Esophagus squamous epithelium (tissue), 5 donors: ENCODE measurements at regions not wholly inside any gene's neighbourhood (a gene's known extent, or its start where the extent isn't known, plus 50 kb on each side); places are given as distances from the start of the nearest gene placed in this dataset.
A peak's percentile ranks its signal among the peaks of the same experiment; 100 is the strongest.
"Not testable (repeated sequence)": the region's sequence is repeated elsewhere in the genome, so short reads cannot be mapped to it uniquely, and the experiment has no call there.

Experiments
- DNase-seq: peaks from one replicate; lab custom pipeline; 2025; lab: John Stamatoyannopoulos, UW
- H3K27ac ChIP-seq, 4 donors: fragments of 200-600 bp; sonication (generic); one replicate each; pipeline ENCODE4 v1.5.1; 2016 to 2019; ENCODE audit warnings: mild to moderate bottlenecking in 1 of 4
- H3K27me3 ChIP-seq, 4 donors: fragments of 200-600 bp; sonication (generic); 1 replicate in 3 of 4; 2 replicates in 1 of 4; pipeline versions ENCODE4 v1.5.1 to v1.6.0; 2017 to 2021; ENCODE audit warnings: antibody characterized with exemption in 1 of 4
- H3K36me3 ChIP-seq, 3 donors: fragments of 200-600 bp; sonication (generic); one replicate each; pipeline ENCODE4 v1.5.1; 2016 to 2019
- H3K4me1 ChIP-seq, 3 donors: fragments of 200-600 bp; sonication (generic); one replicate each; pipeline ENCODE4 v1.5.1; 2017 to 2019
- H3K4me3 ChIP-seq, 4 donors: fragments of 200-600 bp; sonication (generic); 1 replicate in 3 of 4; 2 replicates in 1 of 4; pipeline ENCODE4 v1.5.1; 2016 to 2019; ENCODE audit warnings: mild to moderate bottlenecking in 2 of 4, moderate library complexity in 1 of 4
- H3K9me3 ChIP-seq, 3 donors: fragments of 200-600 bp; sonication (generic); one replicate each; pipeline ENCODE4 v1.5.1; 2016 to 2019
- CTCF ChIP-seq, 6 experiments: fragments of 450-650 bp in 4 of 6; fragments of 200-600 bp in 2 of 6; sonication (generic) in 2 of 6; IDR thresholded peaks; one replicate each; pipeline ENCODE4 v1.5.1; 2016 to 2019; ENCODE audit warnings: antibody characterized with exemption in 6 of 6, mild to moderate bottlenecking in 4 of 6, moderate library complexity in 4 of 6
- POLR2A ChIP-seq, 4 donors: fragments of 450-650 bp; IDR thresholded peaks; one replicate each; pipeline ENCODE4 v1.6.1; 2017; ENCODE audit warnings: antibody characterized with exemption in 4 of 4, mild to moderate bottlenecking in 4 of 4, moderate library complexity in 3 of 4
- WGBS, 2 donors: methylation state at CpG; one replicate each; pipeline ENCODE4 v1.1.5; 2018; 5-methylcytosine and 5-hydroxymethylcytosine counted together
- intact Hi-C: fragments of 100-400 bp; cut with DNase I; formaldehyde crosslinking; loops from one replicate; pipeline ENCODE4 v1.15.0; 2022
- donor health status: DM: yes; HTN: yes; CAD: no.

GRCh38 chr3:197398286-197398878 lies 100.0 kb upstream of the DLG1 start:
- H3K4me1 ChIP-seq, result peaks cover 13 to 49% (median 15%) of the 10 kb centered on the region in 3 donors
- no peak for DNase-seq
- H3K4me3 ChIP-seq, result no peak overlapping the region
- H3K36me3 ChIP-seq, result no peaks in the 10 kb centered on the region
- intact Hi-C loops, result no loop called here
- no peaks in the 10 kb centered on the region for H3K9me3 ChIP-seq
- H3K27me3 ChIP-seq, result no peaks in the 10 kb centered on the region
- H3K27ac ChIP-seq, result peak overlapping the region in 1 of 4 donors; percentile 32
- TF ChIP-seq CTCF (IDR thresholded peaks at IDR 0.05) (no peak), POLR2A (IDR thresholded peaks at IDR 0.05) (no peak)
- 47 to 51% methylated on average over 6 of the region's 6 CpGs for WGBS, 2 donors

- Histone ChIP-seq H3K9me3 (no peaks in the 10 kb centered on the region), H3K4me3 (no peak overlapping the region), H3K4me1 (peaks cover 13 to 52% (median 15%) of the 10 kb centered on the region in 3 donors), H3K27me3 (no peaks in the 10 kb centered on the region), H3K36me3 (no peaks in the 10 kb centered on the region), H3K27ac (peak overlapping the region in 3 of 4 donors; percentile 49 to 93 (median 68))
- TF ChIP-seq CTCF (IDR thresholded peaks at IDR 0.05) (peak in 3 of 6 experiments; percentile 4 to 52 (median 13)), POLR2A (IDR thresholded peaks at IDR 0.05) (no peak)
- DNase-seq, result no peak
- intact Hi-C loops, result no loop called here
- 48 to 60% methylated on average over 9 of the region's 9 CpGs for WGBS, 2 donors
Observed at GRCh38 chr3:197397838-197398237, 99.4 kb upstream of the DLG1 start.

- Histone ChIP-seq H3K4me3 (peak overlapping the region in 2 of 4 donors; percentile 7), H3K4me1 (peaks cover 13 to 52% (median 15%) of the 10 kb centered on the region in 3 donors), H3K36me3 (no peaks in the 10 kb centered on the region), H3K9me3 (no peaks in the 10 kb centered on the region), H3K27me3 (peaks cover 0 to 6% (median 0%) of the 10 kb centered on the region in 4 donors), H3K27ac (peak overlapping the region; percentile 87 to 93 (median 89))
- WGBS, 2 donors, result 45 to 65% methylated on average over 17 to 20 of the region's 25 CpGs
- intact Hi-C loops, result no loop called here
- TF ChIP-seq POLR2A (IDR thresholded peaks at IDR 0.05), result no peak
- no peak for TF ChIP-seq CTCF (IDR thresholded peaks at IDR 0.05)
- no peak for DNase-seq
Observed at GRCh38 chr3:197394464-197395321, 96.3 kb upstream of the DLG1 start.

DNA sequence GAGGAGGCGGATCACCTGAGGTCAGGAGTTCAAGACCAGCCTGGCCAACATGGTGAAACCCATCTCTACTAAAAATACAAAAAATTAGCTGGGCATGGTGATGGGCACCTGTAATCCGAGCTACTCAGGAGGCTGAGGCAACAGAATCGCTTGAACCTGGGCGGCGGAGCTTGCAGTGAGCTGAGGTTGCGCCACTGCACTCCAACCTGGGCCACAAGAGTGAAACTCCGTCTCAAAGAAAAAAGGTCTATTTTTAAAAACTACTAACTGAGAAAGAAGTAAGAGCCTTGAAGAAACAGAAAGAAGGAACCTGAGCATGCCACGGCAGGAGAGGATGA lies 95.7 kb upstream of the DLG1 start:
- Histone ChIP-seq H3K4me3 (peak overlapping the region in 2 of 4 donors; percentile 7), H3K4me1 (peaks cover 13 to 52% (median 15%) of the 10 kb centered on the region in 3 donors), H3K27ac (peak overlapping the region; percentile 87 to 93 (median 89))
- intact Hi-C loops, DNase-seq, H3K9me3 ChIP-seq, H3K36me3 ChIP-seq, H3K27me3 ChIP-seq: not testable (repeated sequence)
- 48 to 63% methylated on average over 8 of the region's 8 CpGs for whole genome bisulfite sequencing, 2 donors

- intact Hi-C loops, result no loop called here
- Histone ChIP-seq H3K27ac (peak overlapping the region; percentile 87 to 93 (median 89)), H3K4me1 (peaks cover 13 to 52% (median 15%) of the 10 kb centered on the region in 3 donors), H3K27me3 (peaks cover 0 to 6% (median 0%) of the 10 kb centered on the region in 4 donors), H3K4me3 (no peak overlapping the region), H3K36me3 (no peaks in the 10 kb centered on the region), H3K9me3 (no peaks in the 10 kb centered on the region)
- no peak for DNase-seq
- 75 to 90% methylated on average over 3 of the region's 4 CpGs for WGBS, 2 donors
- no peak for TF ChIP-seq CTCF (IDR thresholded peaks at IDR 0.05)
- no peak for TF ChIP-seq POLR2A (IDR thresholded peaks at IDR 0.05)
Observed at GRCh38 chr3:197393711-197394110, 95.3 kb upstream of the DLG1 start.
